AG09309 (cell line): ENCODE measurements at regions not wholly inside any gene's neighbourhood (a gene's known extent, or its start where the extent isn't known, plus 50 kb on each side); places are given as distances from the start of the nearest gene placed in this dataset.

Experiments
- DNase-seq: peaks from one replicate; pipeline ENCODE4 v3.0.0-alpha.2; 2010; ENCODE audit warnings: low read depth
- H3K4me3 ChIP-seq: 2 replicates; pipeline ENCODE4 v1.5.1; 2011; ENCODE audit warnings: mild to moderate bottlenecking, low read depth, low read length, moderate library complexity; ENCODE audit not compliant: control insufficient read depth
- CTCF ChIP-seq: IDR thresholded peaks from 2 replicates; pipeline ENCODE4 v1.5.1; 2011; ENCODE audit warnings: mild to moderate bottlenecking, low read depth, low read length, inconsistent platforms; ENCODE audit not compliant: insufficient read depth, control insufficient read depth; ENCODE audit errors: missing control alignments

GRCh38 chr1:177443003-177443402 is 272.2 kb downstream of the BRINP2 start:
- no peak for TF ChIP-seq CTCF
- DNase-seq = no peak
- no peak overlapping the region for H3K4me3 ChIP-seq

- H3K4me3 ChIP-seq = no peak overlapping the region
- TF ChIP-seq CTCF = no peak
- no peak for DNase-seq
Observed at GRCh38 chr1:177442584-177442983, 271.8 kb downstream of the BRINP2 start.

DNA sequence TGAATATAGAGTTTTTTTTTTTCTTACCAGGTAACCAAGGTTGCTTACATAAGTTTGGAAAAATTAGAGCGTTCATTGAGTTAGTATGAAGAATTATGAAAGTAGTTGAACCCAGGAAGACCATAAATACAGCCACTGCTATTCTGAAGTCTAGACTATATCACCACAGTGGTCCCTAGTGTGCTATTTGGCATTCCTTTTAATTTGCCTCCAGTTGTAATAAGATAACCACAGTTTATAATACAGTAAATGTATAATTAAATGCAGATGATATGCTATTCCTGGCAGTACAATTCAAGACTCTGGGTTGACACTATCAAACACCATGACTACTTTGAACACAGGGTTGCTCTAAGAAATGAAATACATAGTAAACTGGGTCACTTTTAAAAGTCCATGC is 270.5 kb downstream of the BRINP2 start:
- no peak for TF ChIP-seq CTCF
- no peak overlapping the region for H3K4me3 ChIP-seq
- DNase-seq = no peak

DNA sequence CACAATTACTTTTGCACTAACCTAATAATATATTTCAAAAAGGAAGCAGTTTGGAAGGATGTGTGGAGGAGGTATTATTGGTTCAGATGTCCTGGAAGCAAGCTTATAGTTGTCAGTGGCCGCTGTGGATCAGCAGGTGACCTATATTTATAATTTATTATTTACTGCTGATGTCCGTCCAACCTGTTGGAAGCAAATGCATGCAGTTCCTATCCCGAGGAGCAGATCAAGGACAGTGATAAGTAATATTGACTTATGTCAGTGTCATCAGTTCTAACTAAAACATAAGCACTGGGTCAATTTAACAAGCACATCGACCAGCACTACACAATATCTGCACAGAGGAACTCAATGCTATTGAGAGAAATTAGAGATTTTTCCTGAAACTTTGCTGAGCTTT is 270.1 kb downstream of the BRINP2 start:
- H3K4me3 ChIP-seq = no peak overlapping the region
- DNase-seq = no peak
- TF ChIP-seq CTCF = no peak

- no peak for TF ChIP-seq CTCF
- no peak for DNase-seq
- no peak overlapping the region for H3K4me3 ChIP-seq
Observed at GRCh38 chr1:177439301-177439700, 268.5 kb downstream of the BRINP2 start.

GRCh38 chr1:177435364-177435763 is 264.6 kb downstream of the BRINP2 start:
- H3K4me3 ChIP-seq = no peak overlapping the region
- TF ChIP-seq CTCF = no peak
- DNase-seq = no peak

DNA sequence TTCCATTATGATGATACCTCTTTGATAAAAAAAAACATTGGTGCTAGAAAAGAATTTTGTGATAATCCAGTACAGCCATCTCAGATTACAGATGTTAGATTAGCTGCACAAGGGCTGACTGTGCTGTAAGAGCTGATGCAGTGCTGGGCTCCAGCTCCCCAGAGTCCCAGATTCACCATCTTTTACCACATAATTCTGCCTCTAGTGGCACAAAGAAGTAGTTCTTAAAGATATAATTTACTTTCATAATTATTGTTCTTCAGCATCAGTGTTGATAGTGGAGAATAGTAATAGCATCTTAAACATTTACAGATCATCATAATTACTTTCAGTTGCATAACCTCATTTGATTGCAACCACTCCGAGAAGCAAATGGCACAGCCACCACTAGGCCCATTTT is 262.1 kb downstream of the BRINP2 start:
- no peak overlapping the region for H3K4me3 ChIP-seq
- DNase-seq = no peak
- peak; percentile 8 for TF ChIP-seq CTCF
